Activated naive CD4-positive, alpha-beta T cell treated with anti-CD3 and anti-CD28 coated beads, Interleukin-2, amount 50 U/mL, for 24 hours (primary cell): ENCODE measurements at regions not wholly inside any gene's neighbourhood (a gene's known extent, or its start where the extent isn't known, plus 50 kb on each side); places are given as distances from the start of the nearest gene placed in this dataset.

Source experiments
- H3K27ac Mint-ChIP-seq: one replicate; pipeline ENCODE4 v1.8.0; 2021; ENCODE audit warnings: mild to moderate bottlenecking, mixed read lengths
- H3K27me3 Mint-ChIP-seq: one replicate; pipeline ENCODE4 v1.8.0; 2021; ENCODE audit warnings: mixed read lengths
- H3K36me3 Mint-ChIP-seq: one replicate; pipeline ENCODE4 v1.8.0; 2021; ENCODE audit warnings: mixed read lengths
- H3K4me1 Mint-ChIP-seq: one replicate; pipeline ENCODE4 v1.8.0; 2021; ENCODE audit warnings: mixed read lengths
- H3K4me3 Mint-ChIP-seq: one replicate; pipeline ENCODE4 v1.8.0; 2021; ENCODE audit warnings: mild to moderate bottlenecking, mixed read lengths
- H3K9me3 Mint-ChIP-seq: one replicate; pipeline ENCODE4 v1.8.0; 2021; ENCODE audit warnings: mixed read lengths

GRCh38 chr7:155360495-155361345, 63.0 kb downstream of the INSIG1 start:
- Mint-ChIP-seq H3K4me1 (no peaks in the 10 kb centered on the region), H3K27ac (no peak overlapping the region), H3K4me3 (no peak overlapping the region), H3K9me3 (no peaks in the 10 kb centered on the region), H3K27me3 (peaks cover 14% of the 10 kb centered on the region), H3K36me3 (no peaks in the 10 kb centered on the region)

GRCh38 chr7:155361346-155361680, 63.6 kb downstream of the INSIG1 start:
- H3K4me1 Mint-ChIP-seq, result no peaks in the 10 kb centered on the region
- H3K27ac Mint-ChIP-seq, result no peak overlapping the region
- no peak overlapping the region for H3K4me3 Mint-ChIP-seq
- peaks cover 14% of the 10 kb centered on the region for H3K27me3 Mint-ChIP-seq
- no peaks in the 10 kb centered on the region for H3K9me3 Mint-ChIP-seq
- H3K36me3 Mint-ChIP-seq, result no peaks in the 10 kb centered on the region

- H3K27me3 Mint-ChIP-seq, result peaks cover 14% of the 10 kb centered on the region
- H3K27ac Mint-ChIP-seq, result no peak overlapping the region
- H3K36me3 Mint-ChIP-seq, result no peaks in the 10 kb centered on the region
- no peak overlapping the region for H3K4me3 Mint-ChIP-seq
- no peaks in the 10 kb centered on the region for H3K9me3 Mint-ChIP-seq
- H3K4me1 Mint-ChIP-seq, result no peaks in the 10 kb centered on the region
Observed at GRCh38 chr7:155361947-155362346, 64.3 kb downstream of the INSIG1 start.

GRCh38 chr7:155362380-155363145, 64.9 kb downstream of the INSIG1 start:
- Mint-ChIP-seq H3K27ac (peak overlapping the region; percentile 63), H3K36me3 (no peaks in the 10 kb centered on the region), H3K4me1 (no peaks in the 10 kb centered on the region), H3K27me3 (peaks cover 14% of the 10 kb centered on the region), H3K4me3 (no peak overlapping the region), H3K9me3 (no peaks in the 10 kb centered on the region)

- Mint-ChIP-seq H3K4me1 (no peaks in the 10 kb centered on the region), H3K36me3 (no peaks in the 10 kb centered on the region), H3K27me3 (peaks cover 14% of the 10 kb centered on the region), H3K27ac (no peak overlapping the region), H3K9me3 (no peaks in the 10 kb centered on the region), H3K4me3 (no peak overlapping the region)
Observed at GRCh38 chr7:155363146-155363539, 65.5 kb downstream of the INSIG1 start.

- Mint-ChIP-seq H3K4me3 (no peak overlapping the region), H3K36me3 (no peaks in the 10 kb centered on the region), H3K27ac (no peak overlapping the region), H3K4me1 (no peaks in the 10 kb centered on the region), H3K27me3 (peaks cover 14% of the 10 kb centered on the region), H3K9me3 (no peaks in the 10 kb centered on the region)
Observed at GRCh38 chr7:155363852-155364600, 66.3 kb downstream of the INSIG1 start.

GRCh38 chr7:155365146-155365874, 67.6 kb downstream of the INSIG1 start:
- Mint-ChIP-seq H3K4me3 (no peak overlapping the region), H3K4me1 (no peaks in the 10 kb centered on the region), H3K9me3 (no peaks in the 10 kb centered on the region), H3K27me3 (peaks cover 21% of the 10 kb centered on the region), H3K27ac (no peak overlapping the region), H3K36me3 (no peaks in the 10 kb centered on the region)

GRCh38 chr7:155368894-155369600, 71.4 kb downstream of the INSIG1 start:
- no peaks in the 10 kb centered on the region for H3K9me3 Mint-ChIP-seq
- no peak overlapping the region for H3K4me3 Mint-ChIP-seq
- peaks cover 36% of the 10 kb centered on the region for H3K27me3 Mint-ChIP-seq
- H3K27ac Mint-ChIP-seq, result no peak overlapping the region
- peaks cover 14% of the 10 kb centered on the region for H3K4me1 Mint-ChIP-seq
- no peaks in the 10 kb centered on the region for H3K36me3 Mint-ChIP-seq

- Mint-ChIP-seq H3K4me1 (peaks cover 17% of the 10 kb centered on the region), H3K36me3 (no peaks in the 10 kb centered on the region), H3K27me3 (peaks cover 38% of the 10 kb centered on the region), H3K9me3 (no peaks in the 10 kb centered on the region), H3K4me3 (no peak overlapping the region), H3K27ac (no peak overlapping the region)
Observed at GRCh38 chr7:155369766-155370165, 72.1 kb downstream of the INSIG1 start.

- Mint-ChIP-seq H3K9me3 (no peaks in the 10 kb centered on the region), H3K4me1 (peaks cover 33% of the 10 kb centered on the region), H3K36me3 (no peaks in the 10 kb centered on the region), H3K27ac (no peak overlapping the region), H3K4me3 (no peak overlapping the region), H3K27me3 (peaks cover 46% of the 10 kb centered on the region)
Observed at GRCh38 chr7:155371331-155371883, 73.7 kb downstream of the INSIG1 start.

GRCh38 chr7:155371884-155372781, 74.5 kb downstream of the INSIG1 start:
- H3K27me3 Mint-ChIP-seq, result peaks cover 51% of the 10 kb centered on the region

GRCh38 chr7:155372782-155373358, 75.2 kb downstream of the INSIG1 start:
- Mint-ChIP-seq H3K27me3 (peaks cover 57% of the 10 kb centered on the region), H3K27ac (no peak overlapping the region), H3K4me1 (peaks cover 34% of the 10 kb centered on the region), H3K9me3 (no peaks in the 10 kb centered on the region), H3K36me3 (no peaks in the 10 kb centered on the region), H3K4me3 (peak overlapping the region; percentile 68)

More at GRCh38 chr7:155371884-155372781, 74.5 kb downstream of the INSIG1 start:
- Mint-ChIP-seq H3K4me3 (no peak overlapping the region), H3K4me1 (peaks cover 34% of the 10 kb centered on the region), H3K9me3 (no peaks in the 10 kb centered on the region), H3K36me3 (no peaks in the 10 kb centered on the region), H3K27ac (no peak overlapping the region)
